GM12878 (cell line): ENCODE measurements at regions not wholly inside any gene's neighbourhood (a gene's known extent, or its start where the extent isn't known, plus 50 kb on each side); places are given as distances from the start of the nearest gene placed in this dataset.

Source experiments
- ATAC-seq: fragments of 200-7000 bp; cut with Tn5 transposase; 3 replicates; pipeline ENCODE4 v1.9.1; 2020; ENCODE audit warnings: mild to moderate bottlenecking, moderate library complexity
- BruUV-seq: library from RNA; stranded (reverse); fragments of 400-500 nt; replicated peaks from 2 replicates; lab custom pipeline; 2021; lab: Mats Ljungman, UMichigan
- CTCF ChIA-PET: fragments of 300-600 bp; sonication (Branson Sonifier 250); formaldehyde crosslinking; extraction: SDS; loops from one replicate; lab custom pipeline; 2021; ENCODE audit warnings: inconsistent platforms; lab: Yijun Ruan, JAX
- POLR2A ChIA-PET: fragments of 350-600 bp; formaldehyde crosslinking; extraction: SDS; loops from one replicate; lab custom pipeline; 2021; ENCODE audit warnings: inconsistent platforms; lab: Charles Lee
- RAD21 ChIA-PET: fragments of 300-600 bp; sonication (Branson Sonifier 250); formaldehyde crosslinking; loops from one replicate; lab custom pipeline; 2023; ENCODE audit warnings: antibody characterized with exemption; ENCODE audit not compliant: unreplicated experiment; lab: Charles Lee
- SMC1A ChIA-PET: fragments of 300-600 bp; sonication (Branson Sonifier 250); formaldehyde crosslinking; loops from one replicate; lab custom pipeline; 2023; ENCODE audit not compliant: unreplicated experiment, uncharacterized antibody; lab: Charles Lee
- DNase-seq: peaks from one replicate; pipeline ENCODE4 v3.0.0-alpha.2; 2011; ENCODE audit warnings: low read depth, low spot score
- FAIRE-seq: peaks from 3 replicates; lab custom pipeline; 2011; peaks lifted over from hg19 to GRCh38; lab: Jason Lieb, UNC
- H2AFZ ChIP-seq: 2 replicates; pipeline ENCODE4 v1.6.0; 2011; ENCODE audit warnings: low read depth, low read length, control low read depth; ENCODE audit not compliant: control insufficient read depth
- H3K27ac ChIP-seq: 2 replicates; pipeline ENCODE4 v1.5.1; 2011; ENCODE audit warnings: control low read depth; ENCODE audit not compliant: control insufficient read depth, insufficient read depth
- H3K27me3 ChIP-seq, 2 experiments: replicated peaks in 1 of 2; 2 replicates each; pipeline versions ENCODE4 v1.6.0 to v1.6.1; 2011; ENCODE audit warnings: low read length in 1 of 2; ENCODE audit not compliant: control insufficient read depth in 2 of 2, insufficient read depth in 2 of 2
- H3K36me3 ChIP-seq, 2 experiments: 2 replicates each; pipeline ENCODE4 v1.5.1; 2011; ENCODE audit warnings: low read length in 1 of 2; ENCODE audit not compliant: control insufficient read depth in 2 of 2, insufficient read depth in 2 of 2
- H3K4me1 ChIP-seq: 2 replicates; pipeline ENCODE4 v1.6.1; 2011; ENCODE audit warnings: mild to moderate bottlenecking, low read length, moderate library complexity, mixed read lengths; ENCODE audit not compliant: control insufficient read depth, insufficient read depth
- H3K4me2 ChIP-seq: 2 replicates; pipeline ENCODE4 v1.6.0; 2011; ENCODE audit warnings: control low read depth; ENCODE audit not compliant: control insufficient read depth, insufficient read depth
- H3K4me3 ChIP-seq: fragments of 200-600 bp; sonication (generic); 2 replicates; pipeline ENCODE4 v1.5.1; 2016
- H3K79me2 ChIP-seq: 2 replicates; pipeline ENCODE4 v1.6.0; 2011; ENCODE audit warnings: low read length; ENCODE audit not compliant: control insufficient read depth, insufficient read depth
- H3K9ac ChIP-seq: 2 replicates; pipeline ENCODE4 v1.8.0; 2011; ENCODE audit warnings: low read length, control low read depth, mixed read lengths; ENCODE audit not compliant: control insufficient read depth, insufficient read depth
- H3K9me3 ChIP-seq: replicated peaks from 3 replicates; pipeline ENCODE4 v1.5.1; 2011; ENCODE audit warnings: mild to moderate bottlenecking, low read length; ENCODE audit not compliant: control insufficient read depth, insufficient read depth
- H4K20me1 ChIP-seq: 2 replicates; pipeline ENCODE4 v1.6.0; 2011; ENCODE audit not compliant: control insufficient read depth, insufficient read depth
- BCL3 ChIP-seq: IDR thresholded peaks from 2 replicates; pipeline ENCODE4 v1.6.1; 2011; ENCODE audit warnings: borderline replicate concordance, low read depth, mild to moderate bottlenecking, moderate library complexity, low read length; ENCODE audit not compliant: insufficient read depth, poor library complexity, severe bottlenecking
- DPF2 ChIP-seq: fragments of 450-650 bp; IDR thresholded peaks from 2 replicates; pipeline ENCODE4 v1.6.1; 2017; ENCODE audit warnings: mild to moderate bottlenecking
- FOXK2 ChIP-seq: fragments of 450-650 bp; IDR thresholded peaks from 2 replicates; pipeline ENCODE4 v1.6.1; 2017; ENCODE audit warnings: mild to moderate bottlenecking, moderate library complexity
- HDAC6 ChIP-seq: fragments of 200-600 bp; sonication (generic); IDR thresholded peaks from one replicate; pipeline ENCODE4 v1.8.0; 2017; ENCODE audit warnings: antibody characterized with exemption; ENCODE audit not compliant: unreplicated experiment
- LARP7 ChIP-seq: fragments of 450-650 bp; IDR thresholded peaks from 2 replicates; pipeline ENCODE4 v1.6.1; 2017; ENCODE audit warnings: mild to moderate bottlenecking
- MXI1 ChIP-seq: fragments of 150-350 bp; IDR thresholded peaks from 2 replicates; pipeline ENCODE4 v1.6.1; 2011; ENCODE audit warnings: low read depth, mild to moderate bottlenecking, inconsistent platforms, low read length, improper control_type of control experiment
- NFYA ChIP-seq: IDR thresholded peaks from 2 replicates; pipeline ENCODE4 v1.6.1; 2011; ENCODE audit warnings: low read depth, mild to moderate bottlenecking, low read length, improper control_type of control experiment, borderline replicate concordance
- RELB ChIP-seq: fragments of 450-650 bp; IDR thresholded peaks from 2 replicates; pipeline ENCODE4 v1.6.1; 2017; ENCODE audit warnings: low read depth, mild to moderate bottlenecking, moderate library complexity
- SUZ12 ChIP-seq: fragments of 200-600 bp; sonication (generic); IDR thresholded peaks from one replicate; pipeline ENCODE4 v1.6.1; 2018; ENCODE audit warnings: antibody characterized with exemption, mild to moderate bottlenecking; ENCODE audit not compliant: unreplicated experiment
- ZBED1 ChIP-seq: IDR thresholded peaks from 2 replicates; pipeline ENCODE4 v1.6.1; 2016; ENCODE audit warnings: borderline replicate concordance
- ZNF384 ChIP-seq: IDR thresholded peaks from 2 replicates; pipeline ENCODE4 v1.6.1; 2012; ENCODE audit warnings: low read depth, mild to moderate bottlenecking, low read length, improper control_type of control experiment, borderline replicate concordance
- WGBS: methylation state at CpG from one replicate; pipeline ENCODE4 v1.1.6; 2016; ENCODE audit warnings: low lambda C conversion rate; ENCODE audit not compliant: insufficient replicate concordance, insufficient coverage; ENCODE audit errors: missing lambda C conversion rate; 5-methylcytosine and 5-hydroxymethylcytosine counted together
- in situ Hi-C: fragments of 300-500 bp; cut with MboI; formaldehyde crosslinking; loops from 9 replicates; pipeline ENCODE4 v1.14.3; 2018; ENCODE audit warnings: mixed read lengths
- intact Hi-C: fragments of 100-400 bp; cut with micrococcal nuclease; formaldehyde crosslinking; loops from one replicate; pipeline ENCODE4 v1.14.2; 2022; ENCODE audit not compliant: unreplicated experiment

DNA sequence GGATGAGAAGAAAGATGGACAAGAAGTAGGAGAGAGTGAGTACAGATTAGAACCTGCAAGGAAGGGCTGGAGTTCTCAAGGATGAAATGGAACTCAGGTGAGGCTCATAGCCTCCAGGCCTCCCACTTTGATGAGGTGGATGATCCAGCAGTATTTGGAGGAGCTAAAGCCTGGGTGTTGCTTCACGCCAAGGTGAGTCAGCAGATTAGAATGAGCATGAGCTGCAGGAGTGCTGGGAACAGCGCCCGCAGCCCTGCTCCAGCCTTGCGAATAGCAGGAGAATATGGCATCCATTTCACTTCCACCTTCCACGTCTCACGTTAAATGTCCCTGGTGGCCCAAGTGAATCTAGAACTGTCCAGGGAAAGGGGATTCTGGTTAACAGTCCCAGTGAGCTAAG lies 94.4 kb upstream of the CPHXL start:
- Histone ChIP-seq H4K20me1 (no peaks in the 10 kb centered on the region), H3K79me2 (no peaks in the 10 kb centered on the region), H3K9ac (no peak overlapping the region), H3K27me3 (no peaks in the 10 kb centered on the region), H3K4me2 (no peak overlapping the region), H3K4me1 (no peaks in the 10 kb centered on the region), H3K36me3 (no peaks in the 10 kb centered on the region), H3K27ac (no peak overlapping the region), H3K9me3 (no peaks in the 10 kb centered on the region), H2AFZ (no peak overlapping the region), H3K4me3 (no peak overlapping the region)
- intact Hi-C loops, result no loop called here
- in situ Hi-C loops, result no loop called here
- CTCF ChIA-PET, result no interaction called here
- TF ChIP-seq ZBED1 (no peak), LARP7 (no peak), BCL3 (no peak), RELB (no peak), HDAC6 (no peak), NFYA (no peak), DPF2 (no peak), ZNF384 (no peak), FOXK2 (no peak), SUZ12 (no peak), MXI1 (no peak)
- RAD21 ChIA-PET, result no interaction called here
- no peak for FAIRE-seq
- BruUV-seq, result no TSS peak
- POLR2A ChIA-PET, result interaction anchor here (0.6 kb wide), 1 partner anchor 1173 kb away, joined by 3 read pairs; no protein-coding TSS in a partner anchor
- 72% methylated on average over 6 of the region's 6 CpGs for WGBS
- DNase-seq, result no peak
- no peak for ATAC-seq
- SMC1A ChIA-PET, result interaction anchor here (1.3 kb wide), 1 partner anchor 22 kb away, joined by 5 read pairs; no protein-coding TSS in a partner anchor
